ENCODE measurements at regions not wholly inside any gene's neighbourhood (a gene's known extent, or its start where the extent isn't known, plus 50 kb on each side); places are given as distances from the start of the nearest gene placed in this dataset.

DNA sequence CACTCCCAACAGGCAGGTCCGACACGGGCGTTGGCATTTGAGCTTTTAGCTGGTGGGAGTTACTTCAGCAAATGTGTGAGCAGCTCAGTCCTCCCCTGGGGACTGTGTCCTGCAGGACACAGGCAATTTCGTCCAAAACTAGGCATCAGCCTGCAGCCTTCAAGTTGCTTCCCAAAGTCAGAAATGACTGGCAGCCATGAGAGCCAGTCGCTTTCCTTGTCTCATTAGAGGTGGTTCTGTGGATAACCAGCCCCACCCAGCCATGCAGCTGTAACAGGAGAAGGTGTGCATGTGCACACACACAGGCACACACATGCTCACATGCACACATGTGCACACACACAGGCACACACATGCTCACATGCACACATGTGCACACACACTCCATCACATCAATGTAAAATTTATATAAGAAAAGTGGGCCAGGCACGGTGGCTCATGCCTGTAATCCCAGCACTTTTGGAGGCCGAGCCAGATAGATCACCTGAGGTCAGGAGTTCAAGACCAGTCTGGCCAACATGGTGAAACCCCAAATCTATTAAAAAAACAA, 138.8 kb upstream of the TCERG1L start:
- no peak overlapping the region for H3K27ac Mint-ChIP-seq (ENCODE audit: unreplicated experiment)
- intact Hi-C loops (cut with micrococcal nuclease; ENCODE audit: unreplicated experiment), result no loop called here
- CTCF ChIA-PET, result no interaction called here
- H3K36me3 Mint-ChIP-seq (ENCODE audit: insufficient read depth, unreplicated experiment), result no peaks in the 10 kb centered on the region
- no peaks in the 10 kb centered on the region for H3K4me1 Mint-ChIP-seq (ENCODE audit: low read depth, unreplicated experiment)
- no TSS peak for BruUV-seq (replicated peaks)
- H3K9me3 Mint-ChIP-seq (ENCODE audit: low read depth, unreplicated experiment), result no peaks in the 10 kb centered on the region
- no peak for TF ChIP-seq CTCF (IDR thresholded peaks at IDR 0.05; ENCODE audit: unreplicated experiment)
- DNase-seq, result no peak
- H3K4me3 Mint-ChIP-seq (ENCODE audit: low read depth, unreplicated experiment), result no peak overlapping the region
- H3K27me3 Mint-ChIP-seq (ENCODE audit: unreplicated experiment), result peaks cover 21% of the 10 kb centered on the region

GRCh38 chr10:131451407-131452015, 140.0 kb upstream of the TCERG1L start:
- intact Hi-C loops (cut with micrococcal nuclease; ENCODE audit: unreplicated experiment), result no loop called here
- DNase-seq, result no peak
- Mint-ChIP-seq H3K4me3 (ENCODE audit: low read depth, unreplicated experiment) (no peak overlapping the region), H3K36me3 (ENCODE audit: insufficient read depth, unreplicated experiment) (no peaks in the 10 kb centered on the region), H3K9me3 (ENCODE audit: low read depth, unreplicated experiment) (no peaks in the 10 kb centered on the region), H3K27me3 (ENCODE audit: unreplicated experiment) (peaks cover 25% of the 10 kb centered on the region), H3K4me1 (ENCODE audit: low read depth, unreplicated experiment) (no peaks in the 10 kb centered on the region), H3K27ac (ENCODE audit: unreplicated experiment) (no peak overlapping the region)
- BruUV-seq (replicated peaks), result no TSS peak
- TF ChIP-seq CTCF (IDR thresholded peaks at IDR 0.05; ENCODE audit: unreplicated experiment), result no peak
- CTCF ChIA-PET, result interaction anchor here (0.7 kb wide), 1 partner anchor 235 kb away, joined by 3 read pairs; no protein-coding TSS in a partner anchor

DNA sequence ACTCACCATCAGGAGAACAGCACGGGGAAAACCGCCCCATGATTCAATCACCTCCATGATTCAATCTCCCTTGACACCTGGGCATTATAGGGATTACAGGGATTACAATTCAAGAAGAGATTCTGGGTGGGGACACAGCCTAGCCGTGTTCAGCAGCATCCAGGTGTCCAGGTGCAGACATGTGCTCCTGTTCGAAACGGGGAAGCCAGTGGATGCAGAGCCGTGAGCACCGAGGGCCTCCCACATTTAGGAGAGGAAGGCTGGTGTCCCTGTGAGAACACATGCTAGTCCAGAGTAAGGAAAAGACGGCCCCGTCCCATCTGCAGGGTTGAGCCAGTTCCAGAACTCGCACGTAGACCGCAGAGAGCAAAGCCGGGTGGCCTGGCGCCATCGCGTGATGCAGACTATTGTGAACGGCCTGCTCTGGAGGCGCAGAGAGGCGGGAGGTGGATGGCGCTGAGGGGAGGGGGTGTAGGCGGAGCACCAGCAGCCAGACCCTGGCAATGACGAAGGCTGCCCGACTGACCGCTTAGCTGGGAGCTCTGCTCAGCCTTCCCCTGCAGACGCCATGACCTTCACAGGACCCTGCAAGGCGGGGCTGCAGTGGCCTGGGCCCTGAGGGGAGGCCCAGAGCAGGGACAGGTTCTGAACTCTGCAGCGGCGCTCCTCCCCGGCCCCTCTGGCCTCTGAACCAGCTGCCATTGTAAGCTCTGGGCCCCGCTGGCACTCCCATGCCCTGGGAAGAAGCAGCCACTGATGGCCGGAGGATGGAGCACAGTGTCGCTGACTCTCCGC, 141.6 kb upstream of the TCERG1L start:
- H3K4me1 Mint-ChIP-seq (ENCODE audit: low read depth, unreplicated experiment), result no peaks in the 10 kb centered on the region
- no peaks in the 10 kb centered on the region for H3K9me3 Mint-ChIP-seq (ENCODE audit: low read depth, unreplicated experiment)
- H3K36me3 Mint-ChIP-seq (ENCODE audit: insufficient read depth, unreplicated experiment), result no peaks in the 10 kb centered on the region
- intact Hi-C loops (cut with micrococcal nuclease; ENCODE audit: unreplicated experiment), result no loop called here
- no peak for DNase-seq
- no peak overlapping the region for H3K27ac Mint-ChIP-seq (ENCODE audit: unreplicated experiment)
- H3K4me3 Mint-ChIP-seq (ENCODE audit: low read depth, unreplicated experiment), result no peak overlapping the region
- TF ChIP-seq CTCF (IDR thresholded peaks at IDR 0.05; ENCODE audit: unreplicated experiment), result no peak
- CTCF ChIA-PET, result no interaction called here
- BruUV-seq (replicated peaks), result no TSS peak
- H3K27me3 Mint-ChIP-seq (ENCODE audit: unreplicated experiment), result peaks cover 37% of the 10 kb centered on the region

DNA sequence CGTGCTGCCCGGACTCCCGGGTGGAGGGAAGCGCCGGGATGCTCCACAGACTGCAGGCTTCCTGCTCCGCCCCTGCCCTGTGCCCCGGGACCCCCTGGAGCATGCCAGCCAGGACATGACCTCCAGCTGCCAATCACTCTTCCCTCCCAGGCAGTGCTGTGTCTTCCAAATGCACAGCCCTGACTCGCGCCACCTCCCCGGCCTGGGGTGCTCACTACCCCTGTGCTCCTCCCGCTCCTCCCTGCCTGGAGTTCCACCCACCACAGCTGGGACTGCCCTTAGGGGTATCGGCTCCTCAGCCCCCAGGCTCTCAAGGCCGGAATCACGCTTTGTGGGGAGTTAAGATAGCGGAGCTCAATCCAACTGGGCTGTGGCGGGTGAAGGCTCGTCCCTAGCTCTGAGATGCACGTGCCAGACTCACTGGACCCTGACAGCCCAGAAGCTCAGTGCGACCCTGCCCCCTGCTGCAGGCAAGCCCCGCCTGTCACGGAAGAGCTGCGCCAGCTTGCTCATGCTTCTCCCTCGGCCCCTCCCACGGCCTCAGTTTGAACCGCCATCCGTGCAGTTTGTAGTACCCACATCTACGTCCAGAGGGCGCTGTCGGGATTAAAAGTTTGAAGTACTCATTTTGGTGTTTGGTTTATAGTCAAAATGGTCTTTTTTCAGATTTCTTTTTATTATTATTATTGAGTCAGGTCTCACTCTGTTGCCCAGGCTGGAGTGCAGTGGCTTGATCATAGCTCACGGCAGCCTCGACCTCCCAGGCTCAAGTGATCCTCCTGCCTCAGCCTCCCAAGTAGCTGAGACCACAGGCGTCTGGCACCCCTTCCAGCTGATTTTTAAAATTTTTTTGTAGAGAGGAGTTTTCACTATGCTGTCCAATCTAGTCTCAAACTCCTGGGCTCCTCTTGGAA, 142.5 kb upstream of the TCERG1L start:
- CTCF ChIA-PET, result no interaction called here
- DNase-seq, result peak; percentile 42
- BruUV-seq (replicated peaks), result no TSS peak
- Mint-ChIP-seq H3K27me3 (ENCODE audit: unreplicated experiment) (peaks cover 44% of the 10 kb centered on the region), H3K27ac (ENCODE audit: unreplicated experiment) (no peak overlapping the region), H3K9me3 (ENCODE audit: low read depth, unreplicated experiment) (no peaks in the 10 kb centered on the region), H3K4me3 (ENCODE audit: low read depth, unreplicated experiment) (no peak overlapping the region), H3K36me3 (ENCODE audit: insufficient read depth, unreplicated experiment) (no peaks in the 10 kb centered on the region), H3K4me1 (ENCODE audit: low read depth, unreplicated experiment) (no peaks in the 10 kb centered on the region)
- peak; percentile 36 for TF ChIP-seq CTCF (IDR thresholded peaks at IDR 0.05; ENCODE audit: unreplicated experiment)
- intact Hi-C loops (cut with micrococcal nuclease; ENCODE audit: unreplicated experiment), result no loop called here

Measured in Calu3 (cell line).